K562 (cell line): ENCODE measurements at regions not wholly inside any gene's neighbourhood (a gene's known extent, or its start where the extent isn't known, plus 50 kb on each side); places are given as distances from the start of the nearest gene placed in this dataset.
"Not testable (repeated sequence)": the region's sequence is repeated elsewhere in the genome, so short reads cannot be mapped to it uniquely, and the experiment has no call there.

Source experiments
- ATAC-seq: fragments of 200-7000 bp; cut with Tn5 transposase; 3 replicates; pipeline ENCODE4 v1.9.1; 2020; ENCODE audit warnings: moderate library complexity
- BruUV-seq: library from RNA; stranded (reverse); fragments of 400-500 nt; replicated peaks from 2 replicates; lab custom pipeline; 2021; lab: Mats Ljungman, UMichigan
- CTCF ChIA-PET: fragments of 300-600 bp; formaldehyde crosslinking; extraction: SDS; loops from one replicate; lab custom pipeline; 2021; ENCODE audit warnings: low intra/inter-chr PET ratio; lab: Yijun Ruan, JAX
- POLR2A ChIA-PET: fragments of 300-600, 350-650 bp; sonication (Branson Sonifier 250); formaldehyde crosslinking; extraction: SDS; loops from one replicate; lab custom pipeline; 2021; ENCODE audit warnings: antibody characterized with exemption, inconsistent platforms; lab: Yijun Ruan, JAX
- DNase-seq, 4 experiments: peaks; one replicate each; pipeline versions ENCODE4 v3.0.0 to v3.0.0-alpha.2; 2011 to 2018; ENCODE audit warnings: low spot score in 3 of 4, mixed read lengths in 3 of 4; ENCODE audit errors: extremely low read depth in 1 of 4
- FAIRE-seq: peaks from 2 replicates; lab custom pipeline; 2011; peaks lifted over from hg19 to GRCh38; lab: Jason Lieb, UNC
- H2AFZ ChIP-seq: 2 replicates; pipeline ENCODE4 v1.6.0; 2011; ENCODE audit warnings: low read depth, low read length, control low read depth, inconsistent platforms
- H3K27ac ChIP-seq: fragments of 200-600 bp; 3 replicates; pipeline ENCODE4 v1.8.0; 2011; ENCODE audit warnings: low read depth, mild to moderate bottlenecking, control low read depth, inconsistent platforms, low read length, moderate library complexity, mixed read lengths; ENCODE audit errors: extremely low read depth
- H3K27me3 ChIP-seq, 2 experiments: fragments of 300-600 bp in 1 of 2; 2 replicates in 1 of 2; 3 replicates in 1 of 2; pipeline versions ENCODE4 v1.6.0 to v1.8.0; 2011; ENCODE audit warnings: inconsistent platforms in 2 of 2, low read length in 2 of 2, mild to moderate bottlenecking in 1 of 2, mixed read lengths in 1 of 2, moderate library complexity in 1 of 2; ENCODE audit not compliant: control insufficient read depth in 2 of 2, insufficient read depth in 2 of 2
- H3K36me3 ChIP-seq: fragments of 300-600 bp; 3 replicates; pipeline ENCODE4 v1.8.0; 2011; ENCODE audit warnings: mild to moderate bottlenecking, low read length, inconsistent platforms; ENCODE audit not compliant: control insufficient read depth, insufficient read depth
- H3K4me1 ChIP-seq, 2 experiments: fragments of 200-600 bp in 1 of 2; replicated peaks in 1 of 2; 2 replicates in 1 of 2; 3 replicates in 1 of 2; pipeline versions ENCODE4 v1.5.1 to v1.8.0; 2011; ENCODE audit warnings: inconsistent platforms in 2 of 2, low read length in 2 of 2, mild to moderate bottlenecking in 1 of 2, mixed read lengths in 1 of 2, moderate library complexity in 1 of 2; ENCODE audit not compliant: control insufficient read depth in 2 of 2, insufficient read depth in 2 of 2
- H3K4me2 ChIP-seq: 2 replicates; pipeline ENCODE4 v1.6.1; 2011; ENCODE audit warnings: low read length, control low read depth, inconsistent platforms, mixed read lengths; ENCODE audit not compliant: insufficient read depth
- H3K4me3 ChIP-seq: fragments of 200-600 bp; sonication (generic), shearing (Covaris generic); 2 replicates; pipeline ENCODE4 v1.5.1; 2016; ENCODE audit warnings: control low read depth, inconsistent platforms
- H3K79me2 ChIP-seq: fragments of 200-600 bp; 3 replicates; pipeline ENCODE4 v1.8.0; 2011; ENCODE audit warnings: low read length, inconsistent platforms; ENCODE audit not compliant: control insufficient read depth, insufficient read depth
- H3K9ac ChIP-seq, 2 experiments: 2 replicates each; pipeline versions ENCODE4 v1.6.0 to v1.6.1; 2011; ENCODE audit warnings: low read depth in 2 of 2, low read length in 2 of 2, control low read depth in 1 of 2, inconsistent platforms in 1 of 2, mild to moderate bottlenecking in 1 of 2, mixed read lengths in 1 of 2; ENCODE audit not compliant: insufficient read depth in 1 of 2
- H3K9me1 ChIP-seq: one replicate; pipeline ENCODE4 v1.6.0; 2011; ENCODE audit warnings: inconsistent platforms, mild to moderate bottlenecking, low read length, moderate library complexity; ENCODE audit not compliant: control insufficient read depth, insufficient read depth
- H3K9me3 ChIP-seq: replicated peaks from 2 replicates; pipeline ENCODE4 v1.5.1; 2011; ENCODE audit warnings: low read depth, low read length, inconsistent platforms; ENCODE audit not compliant: control insufficient read depth, insufficient read depth
- H4K20me1 ChIP-seq: replicated peaks from 2 replicates; pipeline ENCODE4 v1.6.1; 2011; ENCODE audit warnings: low read length, inconsistent platforms, mixed read lengths; ENCODE audit not compliant: control insufficient read depth, insufficient read depth
- MYBL2 ChIP-seq, 2 experiments: fragments of 450-650 bp in 1 of 2; sonication (generic) in 1 of 2; formaldehyde crosslinking in 1 of 2; IDR thresholded peaks; 2 replicates each; pipeline versions ENCODE4 v1.6.1 to v1.8.1; 2017 to 2022; ENCODE audit warnings: borderline replicate concordance in 1 of 2, inconsistent platforms in 1 of 2, low read depth in 1 of 2, mild to moderate bottlenecking in 1 of 2, missing genetic modification reagents in 1 of 2, moderate library complexity in 1 of 2
- RFX5 ChIP-seq: IDR thresholded peaks from 2 replicates; pipeline ENCODE4 v1.6.1; 2011; ENCODE audit warnings: low read depth, mild to moderate bottlenecking, improper control_type of control experiment, low read length
- ZNF79 ChIP-seq: fragments of 250-450 bp; sonication (Bioruptor Pico); IDR thresholded peaks from 2 replicates; pipeline ENCODE4 v1.4.0; 2020; ENCODE audit warnings: low read depth, mild to moderate bottlenecking, moderate library complexity
- WGBS: fragments of 100-300 bp; shearing (Covaris generic); methylation state at CpG from one replicate; pipeline ENCODE4 v1.1.6; 2016; ENCODE audit warnings: low coverage, mixed read lengths; ENCODE audit not compliant: insufficient coverage; ENCODE audit errors: missing lambda C conversion rate; 5-methylcytosine and 5-hydroxymethylcytosine counted together
- in situ Hi-C: fragments of 300-500 bp; cut with MboI; formaldehyde crosslinking; loops from 4 replicates; pipeline ENCODE4 v1.15.0; 2018; ENCODE audit warnings: inconsistent platforms, mixed read lengths
- intact Hi-C: fragments of 100-400 bp; cut with micrococcal nuclease; formaldehyde crosslinking; loops from 2 replicates; pipeline ENCODE4 v1.14.2; 2022
- TF ChIP-seq, protein P1 (sequence below): fragments of 450-650 bp; formaldehyde crosslinking; IDR thresholded peaks from 2 replicates; pipeline ENCODE4 v1.4.0; 2022; ENCODE audit warnings: mild to moderate bottlenecking, moderate library complexity

DNA sequence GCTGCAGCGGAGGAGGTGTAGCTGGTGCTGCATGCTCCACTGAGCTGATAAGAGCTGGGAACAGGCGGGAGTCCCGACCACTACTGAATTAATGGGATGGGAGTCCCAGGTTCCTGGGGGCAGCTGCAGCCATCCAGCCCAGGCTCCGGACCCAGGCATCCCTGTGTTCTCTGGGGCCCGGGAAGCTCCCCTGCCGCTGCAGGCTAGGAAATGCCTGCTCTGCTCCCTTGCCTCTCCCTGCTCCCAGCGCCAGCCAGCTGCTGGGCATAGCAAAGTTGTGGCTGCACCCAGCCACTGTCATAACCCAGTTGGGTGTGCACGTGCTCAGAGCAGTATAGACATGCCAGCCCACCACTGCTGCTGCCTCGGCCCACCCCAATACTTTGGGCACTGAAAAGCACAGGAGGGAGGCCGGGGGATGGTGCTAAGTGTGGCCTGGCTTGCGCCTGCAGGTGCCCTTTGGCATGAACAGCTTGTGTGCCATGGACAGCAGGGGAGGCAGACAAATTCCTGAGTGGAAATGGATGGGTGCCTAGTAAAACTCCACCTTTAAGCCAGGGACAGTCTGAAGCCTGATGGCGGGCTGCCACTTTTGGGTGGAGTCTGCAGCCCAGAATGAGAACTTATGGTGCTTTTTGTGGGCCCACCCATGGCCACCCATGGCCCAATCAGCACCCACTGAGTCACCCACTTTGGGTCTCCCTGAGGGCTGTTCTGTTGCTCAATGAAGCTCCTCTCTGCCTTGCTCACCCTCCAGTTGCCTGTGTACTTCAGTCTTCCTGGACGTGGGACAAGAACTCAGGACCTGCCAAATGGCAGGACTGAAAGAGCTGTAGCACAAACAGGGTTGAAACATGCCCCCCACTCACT is 219.3 kb upstream of the TMEFF2 start (continued):
- TF ChIP-seq RFX5 = no peak
- TF ChIP-seq ZNF79 (CRISPR knock-in tag) = no peak
- TF ChIP-seq, protein P1, sequence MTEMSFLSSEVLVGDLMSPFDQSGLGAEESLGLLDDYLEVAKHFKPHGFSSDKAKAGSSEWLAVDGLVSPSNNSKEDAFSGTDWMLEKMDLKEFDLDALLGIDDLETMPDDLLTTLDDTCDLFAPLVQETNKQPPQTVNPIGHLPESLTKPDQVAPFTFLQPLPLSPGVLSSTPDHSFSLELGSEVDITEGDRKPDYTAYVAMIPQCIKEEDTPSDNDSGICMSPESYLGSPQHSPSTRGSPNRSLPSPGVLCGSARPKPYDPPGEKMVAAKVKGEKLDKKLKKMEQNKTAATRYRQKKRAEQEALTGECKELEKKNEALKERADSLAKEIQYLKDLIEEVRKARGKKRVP = no peak
- TF ChIP-seq MYBL2 (IDR thresholded peaks at IDR 0.05; ENCODE audit: low read depth) = no peak
- TF ChIP-seq MYBL2 (CRISPR knock-in tag; IDR thresholded peaks at IDR 0.05; ENCODE audit: borderline replicate concordance) = no peak

DNA sequence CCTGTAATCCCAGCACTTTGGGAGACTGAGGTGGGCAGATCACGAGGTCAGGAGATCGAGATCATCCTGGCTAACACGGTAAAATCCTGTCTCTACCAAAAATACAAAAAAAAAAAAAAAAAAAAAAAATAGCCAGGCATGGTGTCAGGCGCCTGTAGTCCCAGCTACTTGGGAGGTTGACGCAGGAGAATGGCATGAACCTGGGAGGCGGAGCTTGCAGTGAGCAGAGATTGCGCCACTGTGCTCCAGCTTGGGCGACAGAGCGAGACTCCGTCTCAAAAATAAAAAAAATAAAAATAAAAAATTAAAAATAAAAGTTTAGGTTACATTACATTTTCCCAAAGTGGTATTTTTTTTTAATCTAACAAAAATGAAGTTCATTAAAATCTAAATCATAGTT is 218.1 kb upstream of the TMEFF2 start:
- H3K9me1 ChIP-seq, CTCF ChIA-PET, H3K27ac ChIP-seq, BruUV-seq, in situ Hi-C loops, H3K4me3 ChIP-seq, POLR2A ChIA-PET, ATAC-seq, DNase-seq, H3K4me1 ChIP-seq, FAIRE-seq, H3K36me3 ChIP-seq, H3K9ac ChIP-seq, H4K20me1 ChIP-seq, intact Hi-C loops, H3K9me3 ChIP-seq, H3K4me2 ChIP-seq, H2AFZ ChIP-seq, H3K79me2 ChIP-seq, H3K27me3 ChIP-seq: not testable (repeated sequence)
- WGBS = 0% methylated on average over 4 of the region's 10 CpGs
